Activated T-cell treated with anti-CD3 and anti-CD28 coated beads, Interleukin-2, amount 50 U/mL, for 48 hours (primary cell): ENCODE measurements at regions not wholly inside any gene's neighbourhood (a gene's known extent, or its start where the extent isn't known, plus 50 kb on each side); places are given as distances from the start of the nearest gene placed in this dataset.

Experiments
- DNase-seq, 2 experiments: peaks; one replicate each; pipeline ENCODE4 v3.0.0-alpha.2; 2020

DNA sequence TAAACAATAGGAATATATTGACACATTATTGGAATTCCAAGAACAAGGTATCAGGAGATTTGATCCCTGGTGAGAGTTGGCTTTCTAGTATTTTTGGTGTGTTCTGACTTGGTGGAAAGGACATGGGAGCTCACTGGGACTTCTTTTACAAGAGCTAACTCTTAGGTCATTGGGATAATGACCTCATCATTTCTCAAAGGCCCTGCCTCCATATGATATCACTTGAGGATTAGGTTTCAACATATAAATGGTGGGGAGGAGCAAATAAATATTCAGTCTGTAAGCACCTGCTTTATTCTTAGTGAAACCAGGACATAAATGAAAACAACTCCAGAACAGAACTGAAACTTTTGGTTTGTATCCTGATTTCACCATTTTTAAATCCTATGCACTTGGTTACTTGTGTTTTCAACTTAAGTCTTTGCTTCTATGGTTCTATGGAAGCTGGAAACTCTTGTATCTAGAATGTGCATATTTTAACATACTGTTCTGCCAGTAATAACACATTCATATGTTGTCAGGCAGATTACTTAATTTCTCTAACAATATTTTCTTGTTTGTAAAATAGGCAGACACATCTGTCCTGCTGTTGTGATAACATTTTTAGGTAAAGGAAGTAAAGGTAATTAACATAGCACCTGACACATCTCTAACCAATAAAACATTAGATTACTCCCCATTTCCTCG lies 1527.7 kb upstream of the CDH8 start:
- DNase-seq: no peak

- DNase-seq: no peak
Observed at GRCh38 chr16:63553980-63554379, 1517.7 kb upstream of the CDH8 start.

DNA sequence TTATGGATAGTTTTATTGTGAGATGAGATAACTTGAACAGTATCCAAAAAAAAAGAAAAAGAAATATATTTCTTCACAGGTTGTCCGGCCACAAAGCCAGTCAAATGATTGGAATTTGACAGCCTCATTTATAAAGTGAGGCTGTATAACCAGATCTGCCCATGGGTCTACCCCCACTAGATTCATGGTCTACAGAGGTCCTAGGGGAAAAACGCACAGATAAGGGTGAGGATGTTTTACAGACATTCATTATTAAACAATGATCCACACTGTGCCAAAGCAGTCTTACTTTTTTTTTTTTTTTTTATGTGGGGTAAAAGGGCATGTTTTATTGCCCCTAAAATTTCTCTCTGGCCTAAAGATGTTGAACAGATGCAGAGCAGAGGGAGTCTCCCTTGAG lies 1503.0 kb upstream of the CDH8 start:
- DNase-seq: no peak

DNA sequence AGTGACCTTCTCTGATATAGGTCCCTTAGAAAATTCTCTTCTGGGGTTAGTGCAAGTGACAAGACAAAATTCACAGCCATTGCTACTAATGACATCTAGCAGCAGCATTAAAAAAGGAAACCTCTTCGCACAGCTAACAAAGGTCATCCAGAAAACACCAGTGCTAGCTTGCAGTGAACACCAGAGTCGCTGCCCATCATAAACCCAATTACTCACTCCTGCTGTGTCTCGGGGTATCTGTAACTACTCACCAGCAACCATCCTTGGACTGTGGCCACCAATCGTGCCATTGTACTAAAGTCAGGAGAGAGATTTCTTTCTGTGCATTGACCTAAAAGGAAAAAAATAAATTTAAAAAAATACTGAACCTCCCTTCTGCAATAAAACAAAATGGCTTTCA lies 1494.7 kb upstream of the CDH8 start:
- DNase-seq: no peak

GRCh38 chr16:63530208-63530607 lies 1494.0 kb upstream of the CDH8 start:
- no peak for DNase-seq

DNA sequence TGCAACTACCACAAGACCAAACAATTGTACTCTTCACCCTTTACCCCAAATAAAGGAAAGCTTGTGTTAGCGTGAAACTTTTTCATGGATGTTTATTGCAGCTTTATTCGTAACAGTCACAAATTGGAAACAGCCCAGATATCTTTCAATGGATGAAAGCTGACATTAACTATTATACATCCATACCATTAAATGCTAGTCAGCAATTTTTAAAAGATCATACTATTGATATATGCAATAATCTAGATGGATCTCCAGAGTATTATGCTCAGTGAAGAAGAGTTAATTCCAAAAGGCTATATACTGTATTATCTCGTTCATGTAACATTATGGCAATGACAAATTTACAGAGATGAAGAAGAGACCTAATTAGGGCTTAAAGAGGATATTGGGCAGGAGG lies 1491.2 kb upstream of the CDH8 start:
- no peak for DNase-seq

DNA sequence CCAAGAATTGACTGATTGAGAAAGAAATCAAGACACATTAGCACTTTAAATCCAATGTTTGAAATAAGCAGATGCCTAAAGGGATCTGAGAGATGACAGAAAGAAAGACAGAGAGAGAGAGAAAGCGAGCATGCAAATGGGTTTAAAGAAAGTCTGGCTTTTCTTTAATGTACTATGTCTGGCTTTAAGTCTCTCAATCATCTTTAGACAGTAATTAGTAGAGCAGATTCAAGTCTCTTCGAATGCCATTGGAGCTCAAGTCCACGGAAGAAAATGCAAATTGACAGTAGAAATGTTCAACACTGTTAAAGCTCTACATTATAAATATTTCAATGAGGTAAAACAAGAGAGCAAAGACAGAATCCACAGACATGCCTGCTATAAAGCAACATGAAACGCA lies 1480.2 kb upstream of the CDH8 start:
- DNase-seq: no peak

- DNase-seq: no peak
Observed at GRCh38 chr16:63512910-63513309, 1476.7 kb upstream of the CDH8 start.

DNA sequence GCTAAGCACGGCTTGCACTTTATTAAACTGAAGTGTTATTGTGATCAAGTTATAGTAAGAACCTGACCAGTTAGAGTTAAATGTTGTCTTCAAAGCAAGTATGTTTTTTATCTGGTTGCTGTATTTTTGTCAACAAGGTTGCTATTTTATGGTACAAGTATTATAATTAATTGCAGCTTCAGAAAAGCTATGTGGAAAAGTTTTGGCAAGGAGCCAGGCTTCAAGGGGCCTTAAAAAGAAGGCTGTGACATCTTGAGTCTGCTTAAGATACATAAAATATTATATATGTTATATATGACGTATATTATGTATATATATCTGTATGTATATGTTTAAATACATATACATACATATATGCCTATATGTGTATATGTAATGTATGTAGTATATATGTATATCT lies 1461.2 kb upstream of the CDH8 start:
- DNase-seq: no peak

GRCh38 chr16:63496282-63496681 lies 1460.0 kb upstream of the CDH8 start:
- no peak for DNase-seq

DNA sequence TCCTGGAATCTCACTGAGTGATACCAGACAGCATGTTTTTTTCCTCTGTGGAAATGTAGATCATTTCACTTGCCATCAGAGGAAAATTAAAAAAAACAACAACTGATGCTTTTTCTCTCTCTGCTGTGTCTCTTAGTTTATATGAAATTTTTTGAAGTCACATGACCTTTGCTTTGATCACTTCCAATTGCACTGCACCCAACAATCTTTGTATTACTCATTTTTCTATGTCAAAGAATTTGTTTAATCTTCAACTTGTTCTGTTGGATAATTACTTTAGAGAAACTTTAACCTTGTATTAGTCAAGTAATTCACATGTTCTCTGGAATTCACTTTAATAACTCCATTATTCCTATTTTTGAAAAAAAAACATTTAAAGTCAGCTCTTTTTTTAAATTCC lies 1452.7 kb upstream of the CDH8 start:
- DNase-seq: no peak

- DNase-seq: no peak
Observed at GRCh38 chr16:63481060-63481459, 1444.8 kb upstream of the CDH8 start.

GRCh38 chr16:63473725-63474124 lies 1437.5 kb upstream of the CDH8 start:
- DNase-seq: no peak

DNA sequence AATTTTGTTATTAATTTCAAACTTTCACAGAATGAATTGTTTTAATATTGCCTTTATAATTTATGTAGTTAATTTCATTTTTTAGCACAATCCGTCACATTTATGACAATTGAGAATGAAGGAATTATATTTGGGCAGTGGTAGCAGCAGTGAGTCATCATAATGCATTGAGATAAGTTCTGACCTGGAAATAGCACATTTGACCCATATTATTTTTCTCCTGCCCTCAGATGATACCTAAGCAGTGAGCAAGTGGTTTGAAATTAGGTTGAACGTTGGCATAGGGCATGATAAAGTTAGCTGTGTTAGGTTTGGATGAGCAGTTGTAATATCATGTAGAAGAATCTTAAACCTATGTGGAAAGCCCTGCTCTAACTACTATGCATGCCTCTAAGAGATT lies 1431.3 kb upstream of the CDH8 start:
- no peak for DNase-seq

DNA sequence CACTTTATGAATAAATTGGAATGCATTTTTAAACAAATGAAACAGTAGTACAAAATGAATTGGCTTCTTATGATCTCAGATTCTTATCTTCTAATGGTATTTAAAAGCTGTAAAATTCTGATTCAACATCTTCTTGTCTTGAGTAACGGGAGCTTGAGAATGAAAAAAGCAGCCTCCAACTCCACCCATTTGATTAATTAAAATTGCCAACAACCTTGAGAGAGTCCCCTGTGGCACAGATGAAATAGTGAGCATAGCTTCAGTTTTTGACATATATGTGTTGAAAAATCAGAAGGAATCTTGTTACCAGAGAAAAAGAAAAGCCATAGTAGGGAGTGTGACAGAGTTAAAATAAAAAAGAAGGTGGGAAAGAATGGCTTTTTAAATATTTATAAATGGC lies 1426.1 kb upstream of the CDH8 start:
- no peak for DNase-seq

DNA sequence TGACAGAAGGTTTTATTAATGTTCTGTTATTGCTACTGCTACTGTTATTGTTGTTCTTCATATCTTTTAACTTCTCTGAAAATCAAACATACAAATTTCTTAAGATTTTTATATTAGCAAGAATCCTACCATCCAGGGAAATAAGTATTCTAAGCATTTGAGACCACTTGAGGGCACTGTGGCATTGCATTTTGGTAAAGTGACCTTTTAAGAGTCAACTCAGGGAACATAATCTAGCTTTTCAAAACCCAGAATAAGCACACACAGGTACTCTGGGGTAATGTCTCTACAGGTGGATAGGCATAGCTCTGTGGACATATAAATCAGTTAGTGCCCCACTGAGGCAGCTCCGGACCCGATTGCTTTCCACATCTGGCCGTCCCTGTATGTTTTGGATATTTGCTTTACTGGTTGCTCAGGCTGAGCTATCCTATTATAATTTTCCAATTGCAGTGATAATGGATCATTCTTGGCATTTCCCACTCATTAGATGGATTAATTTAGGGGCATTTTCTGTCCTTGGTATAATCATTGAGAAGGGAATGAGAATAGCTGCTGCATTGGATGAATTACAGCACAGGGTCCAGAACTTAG lies 1425.1 kb upstream of the CDH8 start:
- DNase-seq: no peak

- no peak for DNase-seq
Observed at GRCh38 chr16:63458846-63459245, 1422.6 kb upstream of the CDH8 start.

- DNase-seq: no peak
Observed at GRCh38 chr16:63457869-63458268, 1421.6 kb upstream of the CDH8 start.

- no peak for DNase-seq
Observed at GRCh38 chr16:63453261-63453660, 1417.0 kb upstream of the CDH8 start.

DNA sequence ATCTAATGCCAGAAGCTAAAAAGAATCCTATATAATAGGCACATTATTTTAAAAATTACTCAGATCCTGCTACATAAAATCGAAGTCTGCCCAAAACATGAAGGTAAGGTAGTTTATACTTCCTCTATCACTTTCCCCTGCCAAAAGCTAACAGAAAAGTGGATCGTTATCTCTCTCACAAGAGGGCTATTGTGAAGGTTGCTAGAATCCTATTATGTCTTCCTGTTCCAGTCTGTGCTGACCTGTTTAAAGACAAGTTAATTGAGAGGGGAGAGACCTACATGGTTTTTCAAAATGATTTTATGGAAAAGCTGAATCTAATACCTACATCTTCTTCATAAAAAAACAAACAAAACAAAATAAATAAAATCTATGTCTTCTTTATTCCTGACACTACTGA lies 1410.9 kb upstream of the CDH8 start:
- no peak for DNase-seq

DNA sequence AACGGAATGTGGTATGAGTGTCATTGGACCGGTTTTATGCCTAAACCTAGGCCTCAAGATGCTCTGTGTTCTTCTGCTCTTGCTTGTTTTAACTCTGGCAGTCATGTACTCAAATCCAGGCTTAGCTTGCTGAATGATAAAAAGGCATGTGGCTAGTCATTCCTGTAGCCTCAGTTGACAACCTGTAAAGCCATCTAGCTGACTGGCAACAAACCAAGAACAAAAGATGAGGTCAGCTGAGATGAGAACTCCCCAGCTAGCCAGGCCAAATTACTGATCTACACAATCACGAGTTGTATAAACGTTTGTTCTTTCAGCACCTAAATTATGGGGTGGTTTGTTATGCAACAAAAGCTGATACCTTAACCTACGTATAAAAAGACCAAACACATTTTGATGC lies 1406.0 kb upstream of the CDH8 start:
- no peak for DNase-seq

DNA sequence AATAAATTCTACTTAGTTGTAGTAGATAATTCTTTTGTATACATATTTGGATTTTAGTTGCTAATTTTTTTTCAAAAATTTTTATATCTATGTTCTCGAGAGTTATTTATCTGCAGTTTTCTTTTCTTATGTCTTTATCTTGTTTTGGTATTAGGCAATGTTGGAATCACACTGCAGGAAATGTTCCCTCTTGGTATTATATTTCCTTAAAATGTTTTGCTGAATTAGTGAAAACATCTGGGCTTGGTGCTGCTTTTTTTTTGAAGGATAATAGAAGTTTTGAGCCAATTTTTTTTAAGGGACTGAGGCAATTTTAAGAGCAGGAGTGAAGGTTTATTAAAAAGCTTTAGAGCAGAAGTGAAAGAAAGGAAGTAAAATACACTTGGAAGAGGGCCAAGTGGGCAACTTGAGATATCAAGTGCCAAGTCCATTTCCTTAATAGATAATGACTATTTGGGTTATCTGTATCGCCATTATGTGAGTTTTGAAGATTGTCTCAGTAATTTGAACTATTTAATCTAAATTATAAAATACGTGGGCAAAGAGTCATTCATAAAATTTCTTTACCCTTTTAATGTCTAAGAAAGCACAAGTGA lies 1390.1 kb upstream of the CDH8 start:
- DNase-seq: no peak

DNA sequence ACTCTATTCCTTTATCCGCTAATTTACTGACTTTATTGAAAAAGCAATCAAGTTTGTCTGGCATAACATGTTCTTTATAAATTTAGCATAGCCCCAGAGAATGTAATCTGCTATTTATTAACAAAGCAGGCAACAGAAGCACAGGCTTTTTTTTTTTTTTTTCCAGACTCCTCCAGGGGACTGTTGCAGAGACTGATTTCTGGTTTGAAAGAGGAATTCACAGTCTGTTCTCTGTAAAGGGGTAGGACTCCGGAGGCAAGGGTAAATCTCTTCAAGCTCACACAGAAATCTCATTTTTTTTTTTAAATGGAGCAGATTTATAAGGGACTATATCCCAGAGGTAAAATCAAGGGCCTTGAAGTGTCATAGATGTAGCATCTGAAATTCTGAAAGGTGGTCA lies 1386.5 kb upstream of the CDH8 start:
- no peak for DNase-seq

GRCh38 chr16:63416712-63417111 lies 1380.5 kb upstream of the CDH8 start:
- no peak for DNase-seq

DNA sequence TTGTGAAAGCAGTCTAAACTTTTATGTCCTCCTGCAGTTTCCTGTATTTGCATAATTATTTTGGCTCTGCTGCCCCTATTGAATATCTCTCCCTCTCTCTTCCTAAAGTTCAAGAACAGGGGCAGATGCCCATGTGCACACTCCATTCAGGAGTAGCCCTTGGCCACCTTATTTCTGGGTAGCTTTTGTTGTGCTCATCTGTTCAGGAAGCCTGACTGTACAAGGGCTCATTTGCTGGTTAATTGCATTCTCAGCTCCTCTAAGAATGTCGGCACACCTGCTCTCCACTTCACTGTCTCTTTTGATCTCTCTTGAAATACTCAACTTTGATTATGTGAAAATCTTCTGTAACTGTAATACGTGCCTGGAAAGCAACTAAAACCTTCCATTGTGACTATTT lies 1378.8 kb upstream of the CDH8 start:
- DNase-seq: no peak
